HG03378 (cell line): ENCODE measurements at regions not wholly inside any gene's neighbourhood (a gene's known extent, or its start where the extent isn't known, plus 50 kb on each side); places are given as distances from the start of the nearest gene placed in this dataset.
"Not testable (repeated sequence)": the region's sequence is repeated elsewhere in the genome, so short reads cannot be mapped to it uniquely, and the experiment has no call there.

Experiments used
- ATAC-seq: cut with Tn5 transposase; IDR thresholded peaks from one replicate; pipeline ENCODE4 v1.9.1; 2021; ENCODE audit warnings: mild to moderate bottlenecking, moderate library complexity; ENCODE audit not compliant: unreplicated experiment

DNA sequence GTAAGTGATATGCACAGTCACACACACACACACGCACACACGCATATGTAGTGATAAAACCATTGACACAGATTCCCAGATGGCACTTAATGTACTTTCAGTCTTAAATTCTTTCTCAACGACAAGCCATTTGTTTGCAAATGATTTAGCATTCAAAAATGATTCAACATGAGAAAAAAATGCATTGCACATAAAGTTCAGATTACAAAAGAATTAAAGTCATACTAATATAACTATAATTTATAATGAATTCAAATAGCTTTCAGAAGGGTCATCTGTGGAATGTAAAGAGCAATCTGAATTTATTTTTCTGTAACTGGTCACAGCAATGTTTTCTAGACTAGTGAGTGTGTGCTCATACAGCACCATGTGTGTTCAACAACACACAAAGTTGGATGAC, 521.6 kb upstream of the ZNF337 start:
- ATAC-seq, result no peak

DNA sequence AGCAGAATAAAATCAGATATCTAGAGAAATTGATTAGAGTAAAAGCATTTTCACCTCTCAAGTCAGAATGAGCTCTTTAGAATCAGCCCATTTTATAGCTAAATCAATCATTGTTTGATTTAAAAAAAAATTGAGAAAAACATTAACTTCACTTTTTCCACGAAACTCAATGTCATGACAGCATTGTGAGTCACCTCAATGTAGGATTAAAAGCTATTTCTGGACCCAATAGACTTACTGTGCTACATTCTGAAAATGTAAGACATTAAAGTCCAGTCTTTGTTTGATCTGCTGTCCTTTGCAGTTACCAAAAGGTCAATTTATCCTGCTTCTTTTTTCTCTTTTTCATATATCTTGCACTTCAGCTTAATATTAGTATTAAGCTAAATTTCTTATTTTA, 519.4 kb upstream of the ZNF337 start:
- no peak for ATAC-seq

DNA sequence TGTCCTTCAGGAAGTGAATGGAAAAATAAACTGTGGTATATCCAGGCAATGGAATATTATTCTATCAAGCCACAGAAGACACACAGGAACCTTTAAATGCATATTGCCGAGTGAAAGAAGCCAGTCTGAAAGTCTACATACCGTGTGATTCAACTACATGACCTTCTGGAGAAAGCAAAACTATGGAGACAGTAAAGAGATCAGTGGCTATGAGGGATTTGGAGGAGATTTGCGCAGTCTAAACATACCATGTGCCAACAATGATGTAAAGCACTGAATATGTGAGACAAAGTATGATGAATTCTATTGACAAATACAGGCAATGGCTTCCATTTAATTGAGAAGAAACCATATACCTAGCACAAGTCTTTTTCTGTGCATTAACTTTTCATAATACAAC, 518.3 kb upstream of the ZNF337 start:
- ATAC-seq, result no peak

DNA sequence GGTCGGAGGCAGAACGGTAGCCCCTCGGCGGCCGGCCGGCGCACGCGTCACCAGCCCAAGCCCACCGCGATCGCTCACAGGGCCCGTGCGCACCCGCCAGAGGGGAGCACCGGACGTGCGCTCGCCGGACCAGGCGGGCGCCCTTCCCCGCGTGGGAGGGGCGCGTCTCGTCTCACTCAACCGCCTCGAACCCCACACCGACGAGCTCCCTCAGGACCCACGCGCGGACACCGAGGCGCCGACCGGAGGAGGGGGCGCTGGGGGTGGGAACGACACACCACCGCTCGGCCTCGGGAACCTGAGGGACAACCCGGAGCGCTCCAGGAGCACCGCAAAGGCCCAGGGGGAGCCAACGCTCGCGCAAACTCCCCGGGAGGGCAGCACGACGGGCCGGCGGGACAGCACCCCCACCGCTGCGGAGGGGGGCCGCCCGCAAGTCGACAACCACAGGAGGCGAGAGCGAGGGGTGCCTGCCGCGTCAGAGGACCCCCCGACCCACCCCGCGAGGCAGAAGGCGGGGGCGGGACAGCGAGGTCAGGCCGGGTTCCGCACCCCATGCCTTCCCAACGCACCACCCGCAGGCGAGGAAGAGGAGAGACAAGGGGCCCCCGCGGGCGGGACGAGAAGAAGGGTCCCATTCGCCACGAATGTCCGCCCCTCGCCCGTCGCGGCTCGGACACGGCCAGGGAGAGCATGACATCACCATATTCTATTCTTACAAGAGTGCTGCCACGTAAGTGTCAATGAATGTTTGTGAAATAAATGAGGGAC, 512.7 kb upstream of the ZNF337 start:
- ATAC-seq, result no peak

DNA sequence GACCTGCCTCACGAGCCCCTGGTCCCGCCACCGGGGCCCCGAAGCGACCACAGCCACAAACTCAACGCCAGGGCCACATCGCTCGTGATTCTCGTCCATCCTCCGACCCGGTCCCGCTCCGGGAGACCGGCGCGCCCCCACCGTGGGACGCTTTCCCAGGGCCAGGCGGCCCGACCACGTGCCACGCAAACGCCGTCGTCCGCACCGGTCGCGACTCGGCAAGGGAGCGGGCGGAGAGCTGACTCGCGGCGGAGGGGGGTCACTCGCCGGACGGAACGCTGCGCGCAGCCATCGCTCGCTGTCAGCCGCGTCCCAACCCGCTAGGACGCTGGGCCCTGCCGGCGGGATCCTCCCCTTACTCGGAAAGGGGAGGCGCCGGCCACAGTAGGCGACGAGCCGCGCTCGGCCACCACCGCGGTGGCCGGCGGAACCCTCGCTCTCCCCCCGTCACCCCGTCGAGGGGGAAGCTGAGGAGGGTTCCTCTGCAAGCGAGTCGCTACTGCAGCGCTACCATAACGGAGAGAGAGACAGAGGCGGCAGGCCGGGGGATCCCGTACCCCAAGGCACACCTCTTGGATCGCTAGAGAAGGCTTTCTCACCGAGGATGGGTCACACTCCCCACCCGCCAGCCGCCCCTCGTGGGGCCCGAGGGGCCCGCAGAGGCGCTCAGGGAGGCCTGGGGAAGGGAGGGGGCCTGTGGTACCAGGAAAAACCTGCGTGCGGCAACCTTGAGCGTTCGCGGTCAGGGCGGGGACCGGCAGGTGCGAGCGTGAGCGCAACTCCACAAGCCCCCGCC, 511.8 kb upstream of the ZNF337 start:
- no peak for ATAC-seq

DNA sequence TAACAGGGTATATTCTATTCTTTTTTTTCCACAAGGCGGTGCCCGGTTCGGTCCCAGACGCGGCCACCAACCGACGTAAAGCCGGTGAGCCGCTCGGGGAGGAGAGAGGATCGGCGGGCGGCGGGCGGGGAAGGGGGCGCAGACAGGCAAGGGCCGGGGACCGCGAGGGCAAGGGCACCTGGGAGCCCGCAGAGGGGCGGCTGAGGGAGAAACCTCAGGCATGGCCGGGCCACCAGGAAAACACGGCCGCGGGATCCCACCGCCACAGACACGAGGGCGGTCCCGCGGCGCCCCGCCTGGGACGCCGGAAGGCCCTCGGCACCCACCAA, 511.3 kb upstream of the ZNF337 start:
- not testable (repeated sequence) for ATAC-seq

DNA sequence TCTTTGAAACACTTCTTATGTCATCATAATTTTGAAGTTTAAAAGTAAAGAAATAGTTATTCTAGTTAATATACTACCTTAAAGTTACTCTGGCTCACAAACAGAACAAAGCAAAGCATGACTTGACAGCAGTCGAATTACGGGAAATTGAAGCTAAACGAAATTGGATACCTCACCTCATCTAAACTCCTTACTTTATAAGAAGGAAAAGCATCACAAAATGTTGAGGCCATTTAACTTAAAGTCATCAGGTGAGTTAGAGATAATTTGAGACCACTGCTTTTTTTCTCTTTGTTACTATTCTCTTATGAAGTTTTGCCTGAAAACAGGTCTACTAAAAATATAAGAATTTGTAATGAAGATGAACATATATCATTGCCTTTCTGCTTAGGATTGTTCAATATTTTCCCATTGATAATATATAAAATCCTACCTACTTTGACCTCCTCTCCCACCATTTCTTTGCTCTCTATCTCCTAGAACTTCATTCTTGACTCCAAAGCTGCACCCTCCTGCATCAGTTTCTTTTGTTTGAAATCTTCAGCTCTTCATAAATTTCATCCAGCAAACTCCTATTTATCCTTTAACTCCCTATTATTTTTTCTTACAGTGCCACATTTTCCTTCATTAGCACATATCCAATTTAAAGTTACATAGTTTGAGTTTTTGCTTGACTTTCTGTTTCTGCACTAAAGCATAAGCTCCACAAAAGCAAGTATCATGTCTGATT, 510.7 kb upstream of the ZNF337 start:
- ATAC-seq, result no peak

DNA sequence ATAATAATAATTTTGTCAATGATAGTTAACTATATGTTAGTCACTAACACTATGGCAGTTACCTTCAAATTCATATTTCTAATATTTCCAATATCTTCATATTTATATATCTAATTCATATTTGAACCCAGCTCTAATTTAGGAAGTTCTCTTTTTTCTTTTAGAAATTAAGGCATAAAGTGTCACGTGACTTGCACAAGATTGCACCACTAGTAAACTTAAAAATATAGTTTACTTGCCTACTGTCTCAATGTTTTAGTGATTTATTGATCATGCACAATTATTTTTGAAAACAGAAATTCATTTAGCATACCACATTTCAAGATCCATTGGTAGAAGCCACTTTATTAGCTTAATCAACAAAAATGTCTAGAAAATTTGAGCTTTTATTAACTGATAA, 508.7 kb upstream of the ZNF337 start:
- ATAC-seq, result no peak

DNA sequence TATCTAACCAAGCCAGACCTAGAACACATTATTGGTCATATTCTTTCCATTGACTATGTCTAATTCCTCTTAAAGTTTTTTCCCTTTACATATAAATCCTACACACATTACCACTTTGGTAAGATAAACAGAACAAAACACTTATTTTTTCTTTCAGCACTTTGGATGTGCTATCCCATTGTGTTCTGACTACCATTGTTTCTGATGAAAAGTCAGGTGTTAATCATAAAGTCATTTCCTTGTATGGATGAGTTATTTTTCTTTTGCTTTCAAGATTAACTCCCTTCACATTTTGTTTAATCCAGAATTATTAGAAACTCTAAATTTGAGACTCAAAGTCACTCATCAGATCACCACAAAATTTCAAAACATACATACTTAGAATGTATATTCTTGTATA, 504.4 kb upstream of the ZNF337 start:
- ATAC-seq, result not testable (repeated sequence)

DNA sequence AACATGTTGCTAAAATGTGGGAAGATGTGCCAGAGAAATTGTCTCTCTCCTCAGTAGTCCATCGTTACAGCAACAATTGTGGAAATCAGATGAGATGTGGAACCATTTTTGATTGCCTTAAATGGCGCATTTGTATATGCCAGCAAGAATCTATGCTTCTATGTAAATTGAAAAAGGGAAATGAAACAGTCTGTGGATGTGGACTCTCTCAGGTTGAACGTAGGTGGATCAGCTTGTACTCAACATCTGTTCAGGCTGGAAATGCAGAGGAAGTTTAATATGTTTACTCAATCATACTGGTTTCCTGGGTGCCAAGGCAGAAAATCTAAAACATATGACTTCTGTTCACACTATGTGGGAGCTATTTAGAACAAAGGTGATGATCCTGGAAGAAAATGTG, 490.7 kb upstream of the ZNF337 start:
- ATAC-seq, result not testable (repeated sequence)

DNA sequence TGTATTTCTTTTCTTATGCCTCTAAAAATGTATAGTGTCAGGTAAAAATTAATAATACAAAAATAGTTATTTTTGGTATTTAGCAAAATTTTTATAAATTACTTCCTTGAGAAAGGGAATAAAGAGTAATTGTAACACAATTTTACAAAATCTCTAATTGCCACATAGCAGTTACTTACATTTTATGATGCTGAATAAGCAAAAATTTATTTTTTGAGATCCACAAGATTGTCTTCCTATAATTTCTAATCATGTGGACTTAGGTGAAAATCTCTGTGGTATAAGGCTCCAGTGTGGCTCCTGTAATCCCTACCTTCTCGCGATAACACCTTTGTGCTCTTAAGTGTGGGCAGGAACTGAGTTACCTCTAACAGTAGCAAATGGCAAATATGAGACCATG, 487.1 kb upstream of the ZNF337 start:
- not testable (repeated sequence) for ATAC-seq

DNA sequence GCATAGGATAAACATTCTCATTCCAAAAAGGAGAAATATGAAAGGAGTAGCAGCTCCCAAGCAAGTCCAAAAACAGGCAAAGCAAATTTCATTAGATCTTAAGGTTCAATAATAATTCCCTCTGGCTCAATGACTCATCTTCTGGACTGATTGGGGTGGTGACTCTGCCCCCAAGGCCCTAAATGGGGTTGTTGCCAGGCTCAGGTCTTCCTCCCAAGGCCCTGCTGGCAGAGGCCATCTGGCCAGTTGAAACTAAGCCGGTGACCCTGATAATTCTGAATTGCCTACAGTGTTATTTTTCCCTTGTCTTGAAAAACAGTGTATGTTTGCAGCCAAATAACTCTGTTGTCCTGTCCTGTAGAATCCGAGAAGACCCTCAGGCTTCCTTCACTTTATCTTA, 484.7 kb upstream of the ZNF337 start:
- not testable (repeated sequence) for ATAC-seq

DNA sequence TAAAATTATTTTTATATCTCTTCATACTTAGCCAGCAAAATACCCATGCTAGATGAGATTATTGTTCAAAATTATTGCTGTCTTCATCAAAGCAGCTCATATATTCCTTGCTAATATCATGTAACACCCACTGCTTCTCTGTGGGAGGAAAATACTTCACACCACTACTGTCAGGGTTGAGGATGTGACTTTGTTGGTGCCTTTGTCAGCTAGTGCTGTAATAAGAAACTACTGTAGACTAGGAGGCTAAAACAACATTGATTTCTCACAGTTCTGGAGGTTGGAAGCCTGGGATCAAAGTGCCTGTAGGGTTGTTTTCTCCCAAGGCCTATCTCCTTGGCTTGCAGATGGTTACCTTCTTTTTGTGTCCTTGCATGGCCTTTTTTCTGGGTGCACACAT, 475.2 kb upstream of the ZNF337 start:
- ATAC-seq, result not testable (repeated sequence)

DNA sequence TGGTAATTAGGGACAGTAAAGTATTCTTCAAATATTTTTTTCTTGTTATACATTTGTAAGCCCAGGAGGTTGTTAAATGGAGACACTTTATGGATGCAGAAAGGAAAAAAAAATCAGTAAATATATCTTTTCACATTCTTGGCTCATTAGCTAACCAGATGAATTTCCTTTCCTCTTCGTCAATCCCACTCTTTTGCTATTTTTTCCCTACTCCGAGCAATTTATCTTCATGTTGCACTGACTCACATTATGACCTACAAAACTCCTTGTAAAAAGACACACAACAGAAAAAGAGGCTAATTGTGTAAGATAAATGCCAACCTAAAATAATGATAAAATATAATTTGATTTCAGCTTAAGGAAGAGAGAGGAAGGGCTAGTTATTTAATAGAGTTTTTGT, 472.9 kb upstream of the ZNF337 start:
- no peak for ATAC-seq

DNA sequence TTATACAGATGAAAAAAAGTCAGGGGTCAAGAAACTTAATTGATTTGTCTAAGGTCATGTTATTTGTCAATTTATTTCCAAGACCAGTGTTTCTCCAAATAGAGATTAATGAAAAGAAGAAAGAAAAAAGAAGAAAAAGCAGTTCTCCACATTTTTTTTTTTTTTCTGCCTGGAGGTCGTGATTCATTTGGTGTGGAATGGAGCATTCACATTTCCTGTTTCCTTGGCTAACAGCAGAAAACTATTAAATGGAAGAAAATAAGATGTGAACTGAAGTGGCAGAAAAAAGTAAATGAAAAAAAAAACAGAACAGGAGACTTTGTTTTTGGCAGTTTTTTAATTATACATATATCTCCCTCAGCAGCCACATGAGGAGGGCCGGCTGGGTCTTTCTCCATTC, 470.8 kb upstream of the ZNF337 start:
- ATAC-seq, result no peak

DNA sequence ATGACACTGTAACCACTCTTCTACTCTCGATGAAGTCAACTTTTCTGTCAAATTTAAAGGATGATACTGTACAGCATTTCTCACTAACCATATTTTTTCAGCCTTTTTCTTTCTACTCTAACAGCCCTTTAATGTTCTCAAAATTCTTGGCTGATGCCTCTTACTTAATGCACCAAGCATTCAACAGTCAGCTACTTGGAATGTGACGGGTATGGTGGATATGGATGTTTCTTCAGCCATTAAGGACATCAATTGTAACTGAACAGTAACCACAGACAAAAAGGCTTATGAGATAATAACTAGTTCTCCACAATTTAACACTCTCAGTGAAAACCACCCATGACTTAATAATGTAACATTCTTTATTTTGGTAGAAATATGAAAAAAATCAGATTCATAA, 467.2 kb upstream of the ZNF337 start:
- no peak for ATAC-seq

DNA sequence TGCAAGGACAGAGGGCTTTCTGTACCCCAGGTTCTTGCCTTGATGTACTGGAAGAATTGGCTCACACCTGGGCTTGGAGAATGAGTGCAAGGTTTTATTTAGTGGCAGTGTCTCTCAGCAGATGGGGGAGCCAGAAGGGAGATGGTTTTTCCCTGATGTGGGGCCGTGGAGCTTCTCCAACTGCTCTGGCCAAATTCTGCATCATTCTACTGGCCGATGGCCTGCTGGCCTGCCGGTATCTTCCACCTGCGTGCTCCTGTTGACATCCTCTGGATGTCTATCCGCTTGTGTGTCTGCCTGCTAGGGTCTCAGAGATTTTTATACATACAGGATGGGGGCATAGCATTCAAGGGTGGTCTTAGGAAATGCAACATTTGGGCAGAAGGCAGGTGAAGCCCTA, 466.5 kb upstream of the ZNF337 start:
- not testable (repeated sequence) for ATAC-seq

DNA sequence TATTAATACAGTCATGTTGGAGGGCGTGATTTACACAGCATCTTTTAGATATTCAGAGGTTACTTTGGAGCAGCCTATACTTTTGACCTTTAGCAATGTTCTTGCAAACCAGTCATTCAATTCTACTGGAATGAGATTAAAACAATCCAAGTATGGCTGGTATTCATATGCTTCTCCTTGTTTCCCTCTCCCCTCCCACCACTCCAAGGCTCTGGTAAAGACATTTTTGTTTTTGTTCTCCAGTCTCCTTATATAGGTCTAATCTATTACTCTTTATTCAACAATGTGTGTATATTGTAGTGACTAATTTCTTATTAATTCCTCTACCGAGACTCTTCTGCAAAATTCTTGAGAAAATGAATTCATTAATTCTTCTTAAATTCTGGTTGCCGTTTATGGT, 465.1 kb upstream of the ZNF337 start:
- ATAC-seq, result not testable (repeated sequence)

DNA sequence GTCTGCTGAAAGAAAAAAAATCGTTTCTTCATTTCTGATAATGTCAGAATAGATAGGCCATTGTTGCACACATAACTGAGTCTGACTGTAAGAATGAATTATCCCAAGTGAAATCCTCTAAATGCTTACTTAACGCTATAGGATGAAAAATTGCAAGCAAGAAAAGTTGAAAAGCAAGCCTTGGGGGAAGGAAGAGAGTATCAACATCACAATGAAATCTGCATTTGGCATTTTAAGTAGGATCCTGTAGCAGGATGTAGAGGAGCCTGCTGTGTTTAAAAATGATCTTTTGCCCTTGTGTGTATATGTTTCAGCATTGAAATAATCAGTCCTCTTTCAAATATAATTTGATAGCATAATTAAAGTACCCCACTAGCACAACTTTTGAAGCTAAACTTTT, 464.3 kb upstream of the ZNF337 start:
- ATAC-seq, result not testable (repeated sequence)

DNA sequence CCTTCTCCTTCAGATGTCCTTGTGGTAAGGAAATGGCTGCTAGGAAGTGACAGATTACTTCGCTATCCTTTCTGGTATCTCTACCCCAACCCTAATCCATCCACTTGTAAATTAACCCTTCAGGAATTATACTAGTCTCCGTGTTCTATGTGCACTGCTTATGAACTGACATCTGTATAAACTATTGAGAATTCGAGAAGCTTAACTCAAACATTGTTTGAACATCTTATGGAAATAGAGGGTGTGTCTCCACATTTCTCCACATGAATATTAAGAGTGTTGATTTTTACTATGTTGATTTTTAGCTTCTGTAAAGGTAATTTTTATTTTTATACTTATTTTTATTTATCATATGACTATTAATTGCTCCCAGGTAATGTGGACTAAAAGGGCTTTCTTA, 457.6 kb upstream of the ZNF337 start:
- ATAC-seq, result no peak

DNA sequence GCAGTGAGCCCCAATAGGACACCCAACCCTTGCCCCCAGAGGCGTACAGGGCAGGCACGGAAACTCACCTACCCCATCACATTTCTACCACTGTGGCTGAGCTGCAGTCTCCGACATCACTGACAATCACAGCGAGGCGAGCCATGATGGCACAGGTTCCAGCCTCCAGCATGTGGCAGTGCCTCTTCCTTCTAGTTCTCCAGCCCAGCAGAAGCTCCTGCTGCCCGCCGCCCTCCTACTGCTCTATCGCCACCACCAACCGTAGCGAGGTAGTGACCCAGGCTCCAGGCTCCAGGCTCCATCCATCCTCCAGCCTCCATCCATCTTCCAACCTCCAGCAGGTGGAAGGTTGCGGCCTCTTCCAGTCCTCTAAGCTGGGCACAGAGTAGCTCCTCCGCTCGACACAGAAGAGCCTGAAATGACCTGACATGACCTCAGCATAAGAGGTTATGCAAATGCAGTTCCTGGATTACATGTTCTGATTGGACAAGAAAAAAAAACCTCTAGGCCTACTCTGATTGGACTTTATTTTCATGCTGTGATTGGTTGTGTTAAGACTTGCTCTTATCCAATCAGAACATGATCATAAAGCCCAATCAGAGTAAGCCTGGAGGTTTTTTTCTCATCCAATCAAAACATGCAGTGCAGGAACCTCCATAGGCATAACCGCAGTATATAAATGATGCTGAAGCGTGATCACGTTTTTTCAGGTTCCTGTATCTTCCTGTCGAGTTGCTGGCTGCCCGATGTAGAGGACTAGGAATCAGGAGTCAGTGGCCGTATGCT, 438.9 kb upstream of the ZNF337 start:
- ATAC-seq, result no peak
